ENCODE measurements at regions not wholly inside any gene's neighbourhood (a gene's known extent, or its start where the extent isn't known, plus 50 kb on each side); places are given as distances from the start of the nearest gene placed in this dataset.

GRCh38 chr5:124456249-124456648, 290.2 kb downstream of the ZNF608 start:
- H3K4me3 ChIP-seq (ENCODE audit: low read depth, low read length): no peak overlapping the region
- TF ChIP-seq CTCF (IDR thresholded peaks at IDR 0.05; ENCODE audit: low read depth, low read length): no peak

GRCh38 chr5:124454081-124454480, 292.4 kb downstream of the ZNF608 start:
- no peak for TF ChIP-seq CTCF (IDR thresholded peaks at IDR 0.05; ENCODE audit: low read depth, low read length)
- no peak overlapping the region for H3K4me3 ChIP-seq (ENCODE audit: low read depth, low read length)

GRCh38 chr5:124453221-124454051, 293.0 kb downstream of the ZNF608 start:
- no peak for TF ChIP-seq CTCF (IDR thresholded peaks at IDR 0.05; ENCODE audit: low read depth, low read length)
- no peak overlapping the region; the same call in 1 of the 2 replicates for H3K4me3 ChIP-seq (ENCODE audit: low read depth, low read length)

GRCh38 chr5:124452412-124452811, 294.0 kb downstream of the ZNF608 start:
- H3K4me3 ChIP-seq (ENCODE audit: low read depth, low read length): no peak overlapping the region
- no peak for TF ChIP-seq CTCF (IDR thresholded peaks at IDR 0.05; ENCODE audit: low read depth, low read length)

GRCh38 chr5:124451721-124452383, 294.6 kb downstream of the ZNF608 start:
- H3K4me3 ChIP-seq (ENCODE audit: low read depth, low read length): no peak overlapping the region
- no peak for TF ChIP-seq CTCF (IDR thresholded peaks at IDR 0.05; ENCODE audit: low read depth, low read length)

- H3K4me3 ChIP-seq (ENCODE audit: low read depth, low read length): no peak overlapping the region
- TF ChIP-seq CTCF (IDR thresholded peaks at IDR 0.05; ENCODE audit: low read depth, low read length): no peak
Observed at GRCh38 chr5:124446120-124446519, 300.3 kb downstream of the ZNF608 start.

GRCh38 chr5:124445070-124445619, 301.3 kb downstream of the ZNF608 start:
- no peak for TF ChIP-seq CTCF (IDR thresholded peaks at IDR 0.05; ENCODE audit: low read depth, low read length)

More at GRCh38 chr5:124445070-124445619, 301.3 kb downstream of the ZNF608 start:
- no peak overlapping the region for H3K4me3 ChIP-seq (ENCODE audit: low read depth, low read length)

Measured in WI38 (cell line).